OCI-M1 (cell line): ENCODE measurements at regions not wholly inside any gene's neighbourhood (a gene's known extent, or its start where the extent isn't known, plus 50 kb on each side); places are given as distances from the start of the nearest gene placed in this dataset.

ENCODE experiments used
- DNase-seq: peaks from one replicate; lab custom pipeline; 2025; lab: John Stamatoyannopoulos, UW

DNA sequence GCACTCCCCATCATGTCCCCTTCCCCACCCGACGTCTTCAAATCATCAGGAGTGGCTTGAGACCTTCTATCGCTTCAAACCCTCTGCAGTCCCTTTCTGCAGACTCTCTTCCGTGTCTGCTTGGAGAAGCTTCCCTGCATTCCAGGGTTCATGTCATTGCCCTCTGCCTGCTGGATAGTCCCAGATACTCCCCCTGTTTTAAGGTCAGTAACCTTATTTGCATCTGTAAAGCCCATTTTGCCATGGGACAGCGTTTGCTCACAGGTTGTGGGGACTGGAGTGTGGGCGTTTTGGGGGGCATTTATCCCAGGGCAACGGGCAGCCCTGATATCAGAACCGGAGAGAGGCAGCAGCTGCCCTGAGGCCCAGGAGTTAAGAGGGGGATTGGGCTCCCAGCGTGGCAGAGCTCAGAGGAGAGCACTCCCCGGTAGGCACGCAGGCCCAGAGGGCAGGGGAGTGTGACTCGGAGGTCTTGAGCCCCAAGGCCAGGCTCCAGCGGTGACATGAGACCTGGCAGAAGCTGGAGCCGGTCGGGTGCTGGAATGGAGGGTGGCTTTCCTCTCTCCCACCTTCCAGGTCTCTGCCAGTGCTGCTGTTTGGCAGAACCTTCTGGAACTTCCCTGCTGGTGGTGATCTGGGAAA lies 73.8 kb downstream of the RTP5 start:
- DNase-seq, result no peak

DNA sequence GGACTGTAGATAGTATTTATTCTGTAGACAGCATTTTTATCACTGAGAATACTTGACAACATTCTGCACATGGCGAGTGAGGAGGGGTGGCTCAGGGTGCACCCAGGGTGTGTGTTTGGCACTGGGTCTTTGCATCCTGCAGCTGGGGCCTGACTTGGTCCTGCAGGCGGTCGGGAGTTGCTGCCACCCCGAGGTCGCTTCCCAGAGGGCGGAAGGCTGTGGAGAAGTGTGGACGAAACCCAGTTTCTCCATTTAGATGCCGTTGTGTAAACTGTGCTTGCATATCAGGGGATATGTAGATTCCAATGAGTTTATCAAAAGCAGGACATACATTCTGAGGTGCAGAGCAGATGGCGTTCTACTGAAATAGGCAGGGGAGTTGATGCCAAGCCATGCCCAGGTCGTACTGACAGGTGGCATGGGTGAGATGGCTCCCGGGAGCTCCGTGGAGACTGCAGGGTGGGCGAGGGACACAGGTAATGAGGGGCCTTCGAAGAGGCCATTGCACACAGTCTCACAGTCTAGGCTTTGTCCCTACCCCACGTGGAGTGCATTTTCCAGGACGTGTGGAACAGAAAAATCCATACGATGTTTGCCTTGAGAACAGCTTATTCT lies 74.5 kb downstream of the RTP5 start:
- DNase-seq, result no peak

DNA sequence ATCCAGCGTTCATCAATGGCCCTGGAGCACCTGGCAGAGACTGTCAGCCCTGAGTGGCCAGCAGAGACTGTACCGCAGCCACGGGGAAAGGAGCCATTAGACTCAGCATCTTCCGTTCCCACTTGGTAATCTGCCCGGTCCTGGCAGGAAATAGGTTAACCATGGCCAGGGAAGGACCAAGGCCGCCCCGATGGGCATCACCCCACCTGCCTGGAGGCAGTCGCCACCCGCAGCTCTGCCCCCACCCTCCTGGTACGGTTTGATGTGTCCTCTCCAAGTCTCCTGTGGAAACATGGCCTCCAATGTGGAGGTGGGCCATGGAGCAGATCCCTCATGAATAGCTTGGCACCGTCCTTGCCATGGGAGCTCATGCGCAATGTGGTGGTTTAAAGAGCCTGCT lies 75.3 kb downstream of the RTP5 start:
- DNase-seq, result no peak

DNA sequence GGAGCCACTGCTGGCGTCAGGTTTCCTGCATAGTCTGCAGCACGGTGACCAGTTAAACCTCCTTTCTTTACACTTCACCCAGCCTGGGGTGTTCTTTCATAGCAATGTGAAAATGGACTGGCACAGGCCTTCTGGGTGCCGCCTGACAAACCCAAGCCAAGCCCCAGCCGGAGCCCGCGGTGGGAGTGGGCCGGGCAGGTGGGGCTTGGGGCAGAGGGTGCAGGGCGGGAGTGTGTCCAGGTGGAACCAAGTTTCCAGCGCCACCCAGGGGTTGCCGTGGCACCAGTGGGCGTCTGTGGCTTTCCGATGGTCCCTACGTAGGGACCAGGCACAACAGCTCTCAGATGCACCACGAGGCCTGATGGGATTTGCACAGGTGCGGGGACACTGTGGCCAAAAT lies 75.8 kb downstream of the RTP5 start:
- DNase-seq, result no peak

DNA sequence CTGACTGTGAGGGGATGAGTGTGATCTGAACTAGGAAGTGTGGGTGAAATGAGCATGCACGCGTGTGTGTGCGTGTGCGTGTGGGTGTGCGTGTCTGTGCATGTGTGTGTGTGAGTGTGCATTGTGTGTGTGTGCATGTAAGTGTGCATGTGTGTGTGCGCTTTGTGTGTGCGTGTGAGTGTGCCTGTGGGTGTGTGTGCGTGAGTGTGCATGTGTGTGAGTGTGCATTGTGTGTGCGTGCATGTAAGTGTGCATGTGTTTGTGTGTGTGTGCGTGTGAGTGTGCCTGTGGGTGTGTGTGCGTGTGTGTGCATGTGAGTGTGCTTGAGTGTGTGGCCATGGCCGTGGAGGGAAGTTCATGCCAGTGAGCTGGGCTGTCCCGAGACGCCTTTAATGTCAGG lies 76.3 kb downstream of the RTP5 start:
- DNase-seq, result no peak

DNA sequence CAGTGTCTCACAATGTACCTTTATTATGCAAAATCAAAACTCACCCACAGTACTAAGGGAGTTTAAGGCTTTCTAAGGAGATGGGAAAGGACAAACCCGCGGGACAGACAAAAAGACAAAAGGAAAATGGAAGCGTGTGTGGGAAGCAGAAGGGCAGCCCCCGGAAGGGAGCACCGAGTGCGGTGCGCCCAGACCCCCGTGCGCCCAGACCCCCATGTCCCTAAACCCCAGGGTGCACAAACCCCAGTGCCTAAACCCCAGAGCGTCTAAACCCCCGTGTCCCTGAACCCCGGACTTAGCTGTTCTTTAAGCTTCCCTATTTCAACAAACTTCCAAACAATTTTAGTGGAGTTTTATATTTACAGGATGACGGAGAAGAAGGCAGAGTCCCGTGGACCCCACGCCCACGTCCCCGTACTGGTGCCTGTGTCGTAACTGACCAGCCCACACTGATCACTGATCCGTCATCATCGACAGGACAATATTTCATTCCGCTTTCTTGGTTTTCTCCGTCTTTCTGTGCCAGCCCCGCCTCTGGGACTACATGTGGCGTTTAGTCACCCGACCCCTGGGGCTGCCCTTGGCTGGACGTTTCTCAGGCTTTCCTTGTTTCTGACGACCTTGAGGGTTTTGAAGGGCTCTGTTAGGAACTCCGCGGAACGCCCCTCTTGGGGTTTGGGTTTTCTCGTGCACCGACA lies 76.9 kb downstream of the RTP5 start:
- DNase-seq, result no peak

DNA sequence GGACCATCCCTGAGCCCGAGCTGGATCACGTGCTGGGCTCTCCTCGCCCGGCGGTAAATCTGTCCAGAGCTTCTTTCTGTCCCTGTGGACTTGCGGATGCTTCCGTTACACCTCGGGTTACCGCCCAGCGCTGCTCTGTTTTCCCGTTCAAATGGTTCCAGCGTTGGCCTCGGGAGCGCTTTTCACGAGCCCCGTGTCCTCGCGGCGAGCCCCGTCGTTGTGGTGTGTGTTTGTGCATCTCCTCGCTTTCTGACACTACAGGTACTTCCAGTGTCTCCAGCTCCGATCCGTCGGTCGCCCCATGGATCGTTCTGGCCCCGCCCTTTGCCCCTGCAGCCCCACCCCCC lies 77.4 kb downstream of the RTP5 start:
- no peak for DNase-seq

DNA sequence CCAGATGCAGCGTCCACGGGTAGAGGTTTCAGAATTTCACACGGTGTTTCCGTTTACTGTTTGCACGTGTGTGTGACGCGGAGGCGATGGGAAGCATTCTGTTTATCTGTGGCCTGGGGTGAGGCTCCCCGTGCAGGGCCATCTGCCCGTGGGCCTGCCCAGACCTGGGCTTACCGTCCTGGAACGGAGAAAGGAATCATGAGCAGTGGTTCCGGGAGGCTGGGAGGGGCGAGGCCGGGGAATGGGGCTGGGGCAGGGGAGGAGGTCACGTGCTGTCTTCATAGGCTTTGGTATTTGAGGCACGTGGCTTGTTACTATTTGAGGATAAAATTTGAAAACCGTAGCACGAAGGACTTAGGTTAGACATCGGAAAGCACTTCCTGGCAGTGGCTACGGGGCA lies 77.9 kb downstream of the RTP5 start:
- DNase-seq, result no peak

DNA sequence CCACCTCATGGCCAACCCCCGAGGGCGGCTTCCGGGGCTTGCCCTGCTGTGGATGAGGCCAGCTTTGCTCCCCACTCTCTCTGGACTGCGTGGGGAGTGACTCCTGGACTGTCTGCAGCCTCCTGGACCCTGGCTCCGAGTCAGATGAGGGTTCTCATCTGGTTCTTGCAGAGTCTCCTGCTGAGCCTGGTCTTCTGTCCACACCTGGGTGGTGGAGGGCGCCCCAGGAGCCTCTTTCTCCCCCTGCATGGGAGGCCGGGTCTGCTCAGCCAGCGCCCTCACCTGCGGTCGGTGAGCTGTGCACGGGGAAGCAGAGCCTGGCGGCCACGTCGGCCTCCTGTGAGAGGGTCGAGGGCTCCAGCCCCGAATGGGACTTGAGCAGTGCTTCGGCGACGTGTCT lies 78.3 kb downstream of the RTP5 start:
- DNase-seq, result no peak

DNA sequence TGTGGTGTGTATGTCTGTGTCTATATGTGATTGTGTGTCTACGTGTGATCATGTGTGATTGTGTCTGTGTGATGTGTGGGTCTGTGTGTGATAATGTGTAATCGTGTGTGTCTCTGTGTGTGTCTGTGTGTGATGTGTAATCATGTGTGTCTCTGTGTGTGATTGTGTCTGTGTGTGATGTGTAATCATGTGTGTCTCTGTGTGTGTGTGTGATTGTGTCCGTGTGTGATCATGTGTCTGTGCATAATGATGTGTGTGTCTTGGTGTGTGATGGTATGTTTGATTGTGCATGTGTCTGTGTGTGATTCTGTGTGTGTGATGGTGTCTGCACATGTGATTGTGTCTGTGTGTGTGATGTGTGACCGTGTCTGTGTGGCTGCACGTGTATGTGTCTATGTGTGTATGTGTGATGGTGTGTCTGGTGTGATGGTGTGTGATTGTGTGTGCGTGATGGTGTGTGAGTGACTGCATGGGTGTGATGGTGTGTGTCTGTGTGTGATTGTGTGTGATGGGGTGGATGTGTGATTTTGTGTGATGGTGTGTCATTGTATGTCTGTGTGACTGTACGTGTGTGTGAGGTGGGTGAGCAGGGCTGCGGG lies 78.9 kb downstream of the RTP5 start:
- DNase-seq, result no peak

DNA sequence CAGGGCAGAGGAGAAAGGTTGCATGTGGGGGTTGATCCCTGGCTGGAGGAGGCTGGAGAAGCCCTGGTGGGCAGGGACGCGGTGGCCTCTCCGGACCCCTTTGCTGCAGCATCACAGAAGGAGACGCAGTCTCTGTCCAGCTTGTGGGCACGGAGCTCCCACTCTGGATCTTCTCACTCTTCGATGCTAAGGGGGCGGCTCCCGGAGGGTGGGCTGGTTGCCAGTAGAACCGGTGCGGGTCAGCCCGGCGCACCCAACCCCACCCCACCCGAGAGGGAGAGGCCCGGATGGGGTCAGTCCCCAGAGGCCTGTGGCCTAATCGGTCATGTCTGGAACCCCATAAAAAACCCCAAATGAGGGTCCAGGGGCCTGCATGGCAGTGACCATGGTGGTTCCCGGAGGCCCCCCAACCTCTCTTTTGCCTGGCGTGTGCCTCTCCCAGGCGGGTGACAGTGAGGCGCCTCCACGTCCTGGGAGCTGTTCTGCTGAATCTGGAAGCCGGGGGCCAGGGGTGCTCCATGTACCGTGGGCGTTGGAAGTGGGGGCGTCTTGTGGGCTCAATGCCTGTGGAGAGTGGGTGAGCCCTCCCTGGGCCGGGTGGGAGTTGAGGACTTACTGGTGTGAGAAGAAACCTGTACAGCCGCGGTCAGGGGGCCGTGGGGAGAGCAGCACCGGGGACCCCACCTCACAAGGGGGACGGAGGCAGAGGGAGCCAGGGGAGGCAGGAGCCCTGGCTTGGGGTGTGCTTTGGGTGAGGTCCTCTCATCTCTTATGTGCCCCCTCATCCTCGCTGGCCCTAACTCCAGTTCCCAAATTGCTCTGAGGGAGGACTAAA lies 79.6 kb downstream of the RTP5 start:
- no peak for DNase-seq

DNA sequence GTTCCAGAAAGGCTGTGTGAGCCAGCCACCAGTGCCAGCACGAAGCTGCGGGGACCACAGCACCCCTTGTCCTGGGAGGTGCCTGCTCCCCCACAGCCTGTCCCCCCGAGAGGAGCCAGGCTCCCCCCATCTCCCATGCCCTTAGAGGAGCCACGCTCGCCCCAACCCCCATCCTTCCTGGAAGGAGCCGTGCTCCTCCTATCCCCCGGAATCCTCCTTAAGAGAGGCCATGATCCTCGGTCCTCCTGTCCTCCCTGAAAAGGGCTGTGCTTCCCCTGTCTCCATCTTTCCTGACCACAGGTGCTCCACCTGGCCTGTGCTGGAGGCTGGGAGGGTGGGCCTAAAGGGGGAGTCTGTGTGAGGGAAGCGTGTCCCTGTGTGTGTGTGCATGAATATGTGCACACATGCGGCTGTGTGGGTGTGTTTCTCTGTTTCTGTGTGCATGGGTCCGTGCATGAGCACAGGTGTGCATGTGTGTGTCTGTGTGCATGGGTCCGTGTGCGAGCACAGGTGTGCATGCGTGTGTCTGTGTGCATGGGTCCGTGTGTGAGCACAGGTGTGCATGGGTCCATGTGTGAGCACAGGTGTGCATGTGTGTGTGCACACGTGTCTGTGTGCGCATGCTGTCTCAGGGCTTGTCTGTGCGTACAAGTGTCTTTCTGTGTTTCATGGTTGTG lies 80.3 kb downstream of the RTP5 start:
- DNase-seq, result no peak

DNA sequence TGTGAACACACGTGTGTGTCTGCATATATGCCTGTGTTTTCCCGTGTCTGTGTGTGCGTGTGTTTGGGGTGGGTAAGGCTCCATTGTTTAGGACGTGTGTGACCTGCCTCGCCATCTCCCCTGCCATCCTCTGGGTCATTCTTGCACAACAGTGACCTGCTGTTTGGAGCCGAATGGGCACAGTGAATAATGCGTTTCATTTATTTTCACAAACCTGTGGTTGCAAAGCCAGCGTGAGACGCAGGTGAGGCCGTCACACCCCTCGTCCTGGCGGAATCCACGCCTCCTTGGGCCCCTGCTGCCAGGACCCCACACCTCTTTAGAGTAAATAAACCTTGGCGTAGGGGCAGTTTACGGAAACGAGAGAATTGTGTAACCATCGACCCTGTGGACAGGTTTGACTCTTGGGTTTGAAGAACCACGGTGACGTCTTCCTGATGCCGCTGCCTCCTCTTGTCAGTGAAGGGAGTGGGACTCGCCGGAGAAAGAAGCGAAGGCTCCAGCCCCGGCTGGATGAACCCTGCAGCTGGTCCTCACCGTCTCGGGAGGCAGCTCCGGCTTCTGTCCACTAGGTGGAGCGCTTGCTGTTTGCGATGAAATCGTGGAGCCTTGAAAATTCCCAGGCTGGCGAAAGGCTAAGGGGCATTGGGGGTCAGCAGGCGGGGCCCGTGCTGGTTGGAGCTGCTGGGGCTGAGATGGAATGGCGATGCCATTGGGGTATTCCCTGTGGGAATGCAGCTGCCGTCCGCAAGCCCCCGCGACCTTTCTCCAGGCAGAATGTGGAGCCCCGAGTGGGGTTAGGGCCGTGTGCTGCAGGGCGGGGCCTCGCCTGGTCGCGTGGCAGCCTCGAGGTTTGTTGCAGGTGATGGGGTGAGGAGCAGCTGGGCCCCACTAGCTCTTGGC lies 81.1 kb downstream of the RTP5 start:
- DNase-seq, result peak; percentile 76

DNA sequence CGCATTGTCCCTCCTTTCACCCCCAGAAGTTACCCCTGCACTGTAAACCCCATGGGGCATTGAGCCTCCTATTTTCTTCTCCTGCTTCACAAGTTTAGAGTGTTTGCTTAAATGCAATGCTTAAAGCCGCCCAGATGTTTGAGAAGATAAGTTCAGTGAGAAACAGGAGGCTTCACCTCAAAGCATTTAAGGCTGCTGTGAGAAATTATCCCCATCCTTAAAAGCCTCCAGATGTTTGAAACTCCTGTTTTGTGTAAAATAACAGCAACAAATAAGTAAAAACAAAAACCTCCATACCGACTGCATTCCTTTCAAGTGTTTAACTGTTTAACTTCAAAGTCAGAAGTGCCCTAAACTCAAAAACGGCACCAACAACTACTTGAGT lies 81.8 kb downstream of the RTP5 start:
- no peak for DNase-seq

DNA sequence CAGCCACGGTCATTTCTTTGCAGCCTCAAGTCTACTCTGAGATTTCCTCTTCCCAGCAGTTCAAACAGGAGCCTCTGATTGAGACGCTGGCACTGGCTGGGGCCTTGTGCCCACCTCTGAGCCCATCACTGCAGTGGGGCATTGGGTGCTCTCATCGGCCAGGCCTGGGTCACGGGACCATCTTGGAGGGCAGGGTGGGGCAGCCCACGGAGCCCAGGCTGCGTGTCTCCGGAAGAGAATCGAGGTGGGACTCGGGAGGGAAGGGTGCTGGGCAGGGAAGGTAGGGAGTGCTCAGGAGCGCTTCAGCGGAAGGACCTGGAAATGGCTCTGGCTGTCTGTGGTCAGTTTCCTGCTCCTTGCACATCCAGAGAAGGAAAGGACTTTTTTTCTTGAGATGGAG lies 82.4 kb downstream of the RTP5 start:
- DNase-seq, result no peak

DNA sequence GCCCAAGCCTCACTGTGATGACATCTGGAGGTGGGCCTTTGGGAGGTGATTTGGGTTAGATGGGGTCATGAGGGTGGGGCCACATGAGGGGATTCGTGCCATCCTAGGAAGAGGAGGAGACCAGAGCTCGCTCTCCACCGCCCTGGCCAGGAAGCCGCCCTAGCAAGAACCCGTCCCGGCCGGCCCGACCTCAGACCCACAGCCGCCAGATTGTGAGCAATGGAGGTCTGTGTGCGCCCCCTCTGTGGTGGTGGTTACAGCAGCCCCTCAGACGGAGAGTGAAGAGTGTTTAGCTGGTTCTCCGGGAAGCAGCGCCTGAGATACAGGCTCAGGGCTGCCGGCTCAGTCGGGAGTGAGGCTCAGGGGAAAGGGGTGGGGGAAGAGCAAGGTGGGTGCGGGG lies 83.3 kb downstream of the RTP5 start:
- no peak for DNase-seq

DNA sequence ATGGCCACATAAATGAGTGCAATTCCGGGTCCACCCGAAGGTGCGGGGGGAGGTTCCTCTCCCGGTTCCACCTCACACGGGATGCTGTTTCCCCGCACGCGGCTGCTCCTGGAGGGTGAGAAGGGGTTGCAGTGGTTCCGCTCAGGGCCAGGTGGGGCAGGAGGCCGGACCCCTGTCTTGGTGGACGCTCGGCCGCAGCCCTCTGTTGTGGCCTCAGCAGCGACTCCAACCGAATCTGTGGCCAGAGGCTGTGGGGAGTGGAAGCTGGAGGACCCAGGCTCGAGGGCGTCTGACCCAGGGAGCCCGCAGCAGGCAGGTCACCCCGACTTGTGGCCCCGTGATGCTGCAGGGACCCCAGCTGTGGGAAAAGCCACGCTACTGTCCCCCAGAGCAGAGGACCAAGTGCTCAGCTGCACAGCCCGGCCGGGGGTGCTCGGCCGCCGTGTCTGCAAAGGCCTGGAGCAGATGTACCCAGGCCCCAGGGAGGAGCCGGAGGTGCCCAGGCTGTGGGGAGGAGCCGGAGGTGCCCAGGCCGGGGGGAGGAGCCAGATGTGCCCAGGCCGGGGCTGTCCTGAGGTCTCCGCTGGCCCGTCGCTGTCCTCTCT lies 83.9 kb downstream of the RTP5 start:
- no peak for DNase-seq

DNA sequence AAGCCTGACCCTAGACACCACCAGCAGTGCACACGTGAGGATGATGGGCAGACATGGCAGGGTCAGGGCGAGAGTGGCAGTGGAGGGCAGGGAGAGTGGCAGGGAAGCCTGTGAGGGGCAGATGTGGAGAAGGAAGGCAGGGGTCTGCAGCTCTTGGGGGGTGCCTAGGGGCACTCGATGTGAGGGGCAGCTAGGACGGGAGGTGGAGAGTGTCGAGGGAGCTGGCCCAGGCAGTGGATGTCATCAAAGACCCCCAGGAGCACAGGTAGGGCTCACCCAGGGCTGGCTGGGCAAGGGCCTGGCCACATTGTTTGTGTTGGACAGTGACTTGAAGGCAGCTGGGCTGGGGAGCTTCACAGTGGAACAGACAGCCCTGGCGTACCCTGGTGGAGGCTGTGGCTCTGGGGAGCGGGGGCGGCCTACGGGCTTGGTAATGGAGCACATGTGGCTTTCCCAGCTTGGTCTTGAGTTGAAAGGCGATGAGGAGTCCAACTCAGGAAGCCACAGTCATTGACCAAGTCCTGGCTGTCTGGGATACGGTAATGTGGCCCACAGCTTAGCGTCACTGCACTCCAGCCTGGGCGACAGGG lies 87.1 kb downstream of the RTP5 start:
- no peak for DNase-seq

DNA sequence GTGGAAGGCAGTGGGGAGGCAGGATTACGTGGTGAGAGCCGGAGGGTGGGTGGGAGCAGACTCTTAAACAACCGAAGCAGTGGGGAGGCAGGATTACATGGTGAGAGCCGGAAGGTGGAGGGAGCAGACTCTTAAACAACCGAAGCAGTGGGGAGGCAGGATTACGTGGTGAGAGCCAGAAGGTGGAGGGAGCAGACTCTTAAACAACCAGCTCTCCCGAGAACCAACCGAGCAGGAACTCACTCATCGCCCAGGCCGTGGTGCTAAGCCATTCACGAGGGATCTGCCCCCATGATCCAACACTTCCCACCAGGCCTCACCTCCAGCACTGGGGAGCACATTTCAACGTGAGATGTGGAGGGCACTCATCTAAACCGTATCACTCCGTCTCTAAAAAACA lies 87.7 kb downstream of the RTP5 start:
- DNase-seq, result no peak
